ENCODE measurements at regions not wholly inside any gene's neighbourhood (a gene's known extent, or its start where the extent isn't known, plus 50 kb on each side); places are given as distances from the start of the nearest gene placed in this dataset.

DNA sequence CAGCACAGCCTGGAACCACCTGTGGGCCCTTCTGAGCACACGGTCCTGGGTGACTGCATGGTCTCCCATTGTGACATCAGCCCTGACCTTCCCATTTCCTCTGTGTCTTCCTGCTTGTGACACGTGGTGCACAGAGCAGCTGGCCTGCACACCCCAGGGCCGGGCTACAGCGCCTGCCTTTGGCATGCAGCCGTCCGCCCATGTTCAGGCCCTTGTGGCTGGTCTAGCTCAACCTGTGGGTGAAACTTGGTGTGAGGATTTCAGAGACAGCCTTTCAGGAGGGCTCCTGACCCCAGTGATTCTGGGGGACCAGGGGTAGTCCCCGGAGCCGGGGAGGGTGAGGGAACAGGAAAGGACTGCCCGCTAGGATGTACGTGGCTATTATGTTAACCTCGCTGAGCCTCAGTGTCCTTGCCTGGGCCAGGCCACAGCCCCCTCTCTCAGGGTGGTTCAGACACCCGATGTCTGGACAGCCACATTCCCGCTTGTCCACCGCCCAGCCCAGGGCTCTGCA is 284.8 kb upstream of the HS6ST1 start:
- TF ChIP-seq CTCF (IDR thresholded peaks at IDR 0.05; ENCODE audit: extremely low read depth in 1 of 2, insufficient read depth in 1 of 2, low read depth in 1 of 2, low read length in 2 of 2) (no peak), POLR2A (IDR thresholded peaks at IDR 0.05; ENCODE audit: low read depth, low read length) (no peak), GATA2 (IDR thresholded peaks at IDR 0.05; ENCODE audit: insufficient read depth, insufficient read length, low read depth, low read length) (no peak), EZH2 (IDR thresholded peaks at IDR 0.05; ENCODE audit: borderline replicate concordance, low read depth, low read length, severe bottlenecking) (no peak)
